Thyroid gland (tissue), 4 donors: ENCODE measurements at regions not wholly inside any gene's neighbourhood (a gene's known extent, or its start where the extent isn't known, plus 50 kb on each side); places are given as distances from the start of the nearest gene placed in this dataset.

Experiments
- POLR2A ChIP-seq, 2 donors: fragments of 450-650 bp; IDR thresholded peaks; one replicate each; pipeline ENCODE4 v1.6.1; 2017; ENCODE audit warnings: antibody characterized with exemption in 2 of 2, mild to moderate bottlenecking in 2 of 2, moderate library complexity in 1 of 2
- TF ChIP-seq, protein P1 (sequence below), 6 experiments: fragments of 200-600 bp in 3 of 6; fragments of 450-650 bp in 3 of 6; sonication (generic) in 3 of 6; IDR thresholded peaks; one replicate each; pipeline ENCODE4 v1.5.1; 2016 to 2019; ENCODE audit warnings: antibody characterized with exemption in 6 of 6, mild to moderate bottlenecking in 2 of 6, inconsistent platforms in 1 of 6, moderate library complexity in 1 of 6

DNA sequence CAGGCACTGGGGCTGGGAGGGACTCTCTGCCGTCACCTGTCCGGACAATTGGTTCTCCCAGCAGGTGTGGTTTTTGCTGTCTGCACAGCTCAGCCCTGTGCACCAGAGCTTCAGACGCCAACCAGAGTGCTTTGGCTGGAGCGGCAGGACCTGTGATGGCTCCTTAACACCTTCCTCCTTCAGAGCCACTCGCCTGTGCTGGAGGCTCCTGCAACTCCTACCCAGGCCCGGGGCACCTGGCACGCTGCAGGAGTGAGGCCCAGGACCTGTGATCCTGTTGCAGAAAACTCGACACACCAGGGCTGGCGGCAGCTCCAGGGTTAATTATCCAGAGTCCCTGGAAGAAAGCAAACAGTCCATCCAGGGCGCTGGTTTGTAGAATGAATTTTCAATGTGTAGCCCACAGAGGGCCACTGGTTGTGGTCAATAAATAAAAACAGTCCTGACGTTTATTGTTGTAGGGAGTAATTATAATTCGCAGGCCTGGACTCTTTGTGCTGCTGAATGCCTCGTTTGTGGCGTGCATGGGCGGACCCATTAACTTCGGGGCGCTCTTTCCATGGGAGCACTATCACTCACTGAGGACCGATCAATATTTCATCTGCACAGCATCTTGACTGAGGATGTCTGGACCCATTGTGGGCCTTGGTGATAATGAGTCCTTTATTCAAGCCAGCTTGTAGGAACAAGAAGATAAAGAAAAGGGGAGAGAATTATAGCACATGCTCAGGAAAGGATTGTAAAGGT lies 339.7 kb upstream of the IRX4 start:
- TF ChIP-seq, protein P1, sequence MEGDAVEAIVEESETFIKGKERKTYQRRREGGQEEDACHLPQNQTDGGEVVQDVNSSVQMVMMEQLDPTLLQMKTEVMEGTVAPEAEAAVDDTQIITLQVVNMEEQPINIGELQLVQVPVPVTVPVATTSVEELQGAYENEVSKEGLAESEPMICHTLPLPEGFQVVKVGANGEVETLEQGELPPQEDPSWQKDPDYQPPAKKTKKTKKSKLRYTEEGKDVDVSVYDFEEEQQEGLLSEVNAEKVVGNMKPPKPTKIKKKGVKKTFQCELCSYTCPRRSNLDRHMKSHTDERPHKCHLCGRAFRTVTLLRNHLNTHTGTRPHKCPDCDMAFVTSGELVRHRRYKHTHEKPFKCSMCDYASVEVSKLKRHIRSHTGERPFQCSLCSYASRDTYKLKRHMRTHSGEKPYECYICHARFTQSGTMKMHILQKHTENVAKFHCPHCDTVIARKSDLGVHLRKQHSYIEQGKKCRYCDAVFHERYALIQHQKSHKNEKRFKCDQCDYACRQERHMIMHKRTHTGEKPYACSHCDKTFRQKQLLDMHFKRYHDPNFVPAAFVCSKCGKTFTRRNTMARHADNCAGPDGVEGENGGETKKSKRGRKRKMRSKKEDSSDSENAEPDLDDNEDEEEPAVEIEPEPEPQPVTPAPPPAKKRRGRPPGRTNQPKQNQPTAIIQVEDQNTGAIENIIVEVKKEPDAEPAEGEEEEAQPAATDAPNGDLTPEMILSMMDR (IDR thresholded peaks at IDR 0.05) = no peak
- TF ChIP-seq POLR2A (IDR thresholded peaks at IDR 0.05) = no peak
